A549 (cell line): ENCODE measurements at regions not wholly inside any gene's neighbourhood (a gene's known extent, or its start where the extent isn't known, plus 50 kb on each side); places are given as distances from the start of the nearest gene placed in this dataset.

Experiments used
- CTCF ChIP-seq: fragments of >200 bp; sonication (Bioruptor Twin); formaldehyde crosslinking; IDR thresholded peaks from 3 replicates; pipeline ENCODE4 v1.5.1; 2016
- EP300 ChIP-seq, 2 experiments: fragments of >200 bp; sonication (Bioruptor Twin); formaldehyde crosslinking; IDR thresholded peaks; 2 replicates in 1 of 2; 3 replicates in 1 of 2; pipeline ENCODE4 v1.6.1; 2016 to 2017
- ESRRA ChIP-seq: fragments of 150-350 bp; IDR thresholded peaks from 2 replicates; pipeline ENCODE4 v1.6.1; 2014; ENCODE audit warnings: mild to moderate bottlenecking, low read length, borderline replicate concordance
- HOXB13 ChIP-seq: fragments of 250-450 bp; sonication (Bioruptor Pico); IDR thresholded peaks from 2 replicates; pipeline ENCODE4 v1.5.0; 2020; ENCODE audit warnings: low read depth, mild to moderate bottlenecking, moderate library complexity
- JUNB ChIP-seq: fragments of >200 bp; sonication (Bioruptor Twin); formaldehyde crosslinking; IDR thresholded peaks from 2 replicates; pipeline ENCODE4 v1.6.1; 2016
- NFE2L2 ChIP-seq: fragments of 150-350 bp; conservative IDR thresholded peaks from 2 replicates; pipeline ENCODE4 v1.6.1; 2014; ENCODE audit warnings: low read length
- POLR2AphosphoS2 ChIP-seq: conservative IDR thresholded peaks from 2 replicates; pipeline ENCODE4 v1.6.1; 2012; ENCODE audit warnings: low read length, improper control_type of control experiment, inconsistent platforms
- RCOR1 ChIP-seq: fragments of 150-350 bp; IDR thresholded peaks from 2 replicates; pipeline ENCODE4 v1.6.1; 2014; ENCODE audit warnings: antibody characterized with exemption, low read length, low read depth
- SMC3 ChIP-seq: fragments of >200 bp; sonication (Bioruptor Twin); formaldehyde crosslinking; IDR thresholded peaks from 3 replicates; pipeline ENCODE4 v1.6.1; 2018; ENCODE audit warnings: inconsistent platforms
- USF2 ChIP-seq: fragments of 450-650 bp; IDR thresholded peaks from 2 replicates; pipeline ENCODE4 v1.6.1; 2014; ENCODE audit warnings: antibody characterized with exemption

- TF ChIP-seq SMC3 (no peak), HOXB13 (CRISPR knock-in tag) (no peak), CTCF (no peak), POLR2AphosphoS2 (no peak), NFE2L2 (no peak), USF2 (no peak), ESRRA (no peak), RCOR1 (no peak), EP300 (IDR thresholded peaks at IDR 0.05) (no peak), JUNB (no peak)
These were observed 544.0 kb upstream of the ADGRL3 start for GRCh38 chr4:60656171-60656570.
